Breast epithelium (tissue), 3 donors: ENCODE measurements at regions not wholly inside any gene's neighbourhood (a gene's known extent, or its start where the extent isn't known, plus 50 kb on each side); places are given as distances from the start of the nearest gene placed in this dataset.

ENCODE experiments used
- CTCF ChIP-seq, 3 donors: fragments of 450-650 bp; IDR thresholded peaks; one replicate each; pipeline ENCODE4 v1.5.1; 2016 to 2017; ENCODE audit warnings: antibody characterized with exemption in 3 of 3, mild to moderate bottlenecking in 3 of 3, moderate library complexity in 3 of 3
- POLR2A ChIP-seq: fragments of 450-650 bp; IDR thresholded peaks from one replicate; pipeline ENCODE4 v1.6.1; 2016; ENCODE audit warnings: antibody characterized with exemption, mild to moderate bottlenecking, moderate library complexity
- POLR2AphosphoS5 ChIP-seq, 3 donors: sonication (generic); formaldehyde crosslinking; IDR thresholded peaks; one replicate each; pipeline ENCODE4 v1.6.1; 2017; ENCODE audit warnings: antibody characterized with exemption in 3 of 3

- TF ChIP-seq POLR2A: no peak
- no peak for TF ChIP-seq CTCF (IDR thresholded peaks at IDR 0.05)
- no peak for TF ChIP-seq POLR2AphosphoS5 (IDR thresholded peaks at IDR 0.05)
Observed at GRCh38 chr3:56933803-56934202, 126.7 kb upstream of the SPATA12 start.
